Fibroblast of villous mesenchyme (primary cell): ENCODE measurements at regions not wholly inside any gene's neighbourhood (a gene's known extent, or its start where the extent isn't known, plus 50 kb on each side); places are given as distances from the start of the nearest gene placed in this dataset.

Experiments used
- DNase-seq: peaks from one replicate; pipeline ENCODE4 v3.0.0-alpha.2; 2010; ENCODE audit warnings: low read depth
- H3K4me3 ChIP-seq: 2 replicates; pipeline ENCODE4 v1.5.1; 2011; ENCODE audit warnings: low read depth, mild to moderate bottlenecking, low read length
- CTCF ChIP-seq: IDR thresholded peaks from 2 replicates; pipeline ENCODE4 v1.5.1; 2012; ENCODE audit warnings: low read depth, mild to moderate bottlenecking, low read length; ENCODE audit not compliant: insufficient read depth

GRCh38 chr18:6614952-6615351 is 114.6 kb upstream of the ARHGAP28 start:
- no peak overlapping the region for H3K4me3 ChIP-seq
- no peak for TF ChIP-seq CTCF
- DNase-seq: no peak

GRCh38 chr18:6616981-6617380 is 112.5 kb upstream of the ARHGAP28 start:
- DNase-seq: no peak
- H3K4me3 ChIP-seq: no peak overlapping the region
- no peak for TF ChIP-seq CTCF

GRCh38 chr18:6621437-6621836 is 108.1 kb upstream of the ARHGAP28 start:
- no peak overlapping the region for H3K4me3 ChIP-seq
- TF ChIP-seq CTCF: no peak
- DNase-seq: no peak

GRCh38 chr18:6623278-6623677 is 106.2 kb upstream of the ARHGAP28 start:
- DNase-seq: no peak
- no peak for TF ChIP-seq CTCF
- no peak overlapping the region for H3K4me3 ChIP-seq

- DNase-seq: peak; percentile 18
- H3K4me3 ChIP-seq: no peak overlapping the region
- TF ChIP-seq CTCF: no peak
Measured at GRCh38 chr18:6624271-6624660, 105.2 kb upstream of the ARHGAP28 start.

GRCh38 chr18:6624661-6625311 is 104.7 kb upstream of the ARHGAP28 start:
- no peak for DNase-seq
- no peak for TF ChIP-seq CTCF
- no peak overlapping the region for H3K4me3 ChIP-seq

- no peak overlapping the region for H3K4me3 ChIP-seq
- no peak for TF ChIP-seq CTCF
- no peak for DNase-seq
Measured at GRCh38 chr18:6625481-6625880, 104.0 kb upstream of the ARHGAP28 start.
